Left hindlimb (tissue), 1 donor: ENCODE measurements at regions not wholly inside any gene's neighbourhood (a gene's known extent, or its start where the extent isn't known, plus 50 kb on each side); places are given as distances from the start of the nearest gene placed in this dataset.

ENCODE experiments used
- DNase-seq: peaks from one replicate; pipeline ENCODE4 v3.0.0-alpha.2; 2018

DNA sequence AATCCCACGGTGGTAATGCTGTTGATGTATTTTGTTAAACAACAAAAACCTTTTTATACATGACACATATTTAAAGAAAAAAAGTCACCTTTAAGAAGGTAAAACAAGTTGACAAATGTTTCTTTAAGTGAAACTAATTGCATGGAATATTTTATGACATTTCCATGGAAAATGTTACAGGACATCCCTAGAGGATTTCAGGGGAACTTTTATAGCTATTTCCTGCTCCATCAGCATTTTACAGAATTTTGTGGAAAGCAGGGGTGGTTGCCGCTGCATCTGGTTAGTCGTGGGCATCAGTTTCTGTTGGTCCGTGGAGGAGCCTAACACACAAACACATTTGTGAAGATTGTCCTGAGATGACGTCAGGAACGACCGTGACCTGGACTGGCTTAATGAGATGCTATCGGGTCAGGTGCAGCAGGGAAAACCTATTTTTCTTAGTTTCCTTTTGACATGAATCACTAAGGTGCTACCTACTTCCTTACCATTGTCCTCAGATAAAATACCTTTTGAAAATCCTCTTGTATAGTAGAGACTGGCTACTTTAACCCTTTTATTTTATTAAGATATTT lies 305.1 kb downstream of the MAP2K6 start:
- no peak for DNase-seq

DNA sequence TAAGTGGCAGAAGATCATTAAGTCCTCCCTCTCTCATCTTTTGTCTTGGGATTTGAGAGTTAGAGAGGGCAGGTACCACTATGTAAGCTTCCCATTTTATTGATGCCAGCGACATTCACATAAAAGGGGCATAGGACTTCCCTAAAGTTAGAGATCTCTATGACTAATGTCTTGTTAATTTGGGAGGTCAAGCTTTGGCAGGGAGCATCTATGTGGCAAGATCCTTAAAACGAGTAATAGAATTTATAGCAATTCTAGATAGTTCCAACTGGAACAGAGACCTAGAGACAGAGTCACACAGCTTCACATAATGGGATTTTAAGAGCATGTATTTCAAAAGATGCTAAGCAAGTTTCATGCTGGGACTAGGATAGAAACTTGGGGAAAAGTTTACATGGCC lies 308.0 kb downstream of the MAP2K6 start:
- no peak for DNase-seq

DNA sequence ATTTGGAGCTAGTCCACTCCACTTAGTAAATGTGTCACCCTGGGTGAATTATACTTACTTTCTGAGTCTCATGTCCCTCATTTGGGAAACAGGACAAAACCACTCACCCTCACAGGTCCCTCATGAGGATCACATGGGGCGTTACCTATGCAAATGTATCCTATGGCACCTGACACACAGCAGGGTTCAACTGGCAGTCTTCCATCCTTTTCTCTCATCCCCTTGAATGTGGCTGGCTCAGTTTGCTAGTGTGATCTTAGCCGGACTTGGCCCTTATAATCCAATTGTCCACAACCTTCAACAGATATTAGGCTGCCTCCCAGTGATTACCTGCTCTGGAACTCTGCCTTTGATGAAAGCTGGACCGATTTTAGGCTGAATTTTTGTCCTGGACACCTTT lies 308.8 kb downstream of the MAP2K6 start:
- no peak for DNase-seq

DNA sequence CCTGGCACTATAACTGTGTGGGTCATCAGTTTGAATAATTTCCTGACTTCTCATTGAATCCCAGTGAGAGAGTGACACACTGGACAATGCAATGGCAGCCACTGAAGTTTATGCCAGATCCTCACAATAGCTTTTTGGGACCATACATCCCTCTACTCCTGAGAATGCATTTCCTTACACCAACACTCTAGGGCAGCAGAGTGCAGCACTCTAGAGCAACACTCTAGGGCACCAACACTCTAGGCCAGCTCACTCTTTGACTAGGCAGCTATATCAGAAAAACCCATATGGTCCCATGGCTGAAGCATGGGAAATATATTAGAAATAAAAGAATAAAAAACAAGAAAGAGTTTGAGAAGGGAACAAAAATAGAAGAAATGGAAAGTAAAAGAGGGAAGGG lies 309.2 kb downstream of the MAP2K6 start:
- DNase-seq: no peak

DNA sequence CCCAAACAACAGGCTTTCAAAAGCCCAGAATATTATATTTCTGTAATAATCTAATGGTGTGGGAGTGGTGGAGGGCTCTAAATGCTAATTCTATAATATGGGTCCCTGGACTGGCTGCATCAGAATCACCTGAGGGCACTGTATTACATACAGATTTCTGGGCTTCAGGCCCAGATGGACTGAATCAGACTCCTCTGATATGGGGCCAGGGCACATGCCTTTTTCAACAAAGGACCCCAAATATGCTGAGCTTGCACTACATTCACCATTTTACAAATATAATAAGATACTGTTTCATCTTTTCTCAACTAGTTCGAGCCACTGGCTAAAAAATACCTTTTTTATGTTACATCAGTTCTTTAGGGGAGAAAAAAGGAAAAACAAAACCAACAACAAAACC lies 309.7 kb downstream of the MAP2K6 start:
- no peak for DNase-seq

DNA sequence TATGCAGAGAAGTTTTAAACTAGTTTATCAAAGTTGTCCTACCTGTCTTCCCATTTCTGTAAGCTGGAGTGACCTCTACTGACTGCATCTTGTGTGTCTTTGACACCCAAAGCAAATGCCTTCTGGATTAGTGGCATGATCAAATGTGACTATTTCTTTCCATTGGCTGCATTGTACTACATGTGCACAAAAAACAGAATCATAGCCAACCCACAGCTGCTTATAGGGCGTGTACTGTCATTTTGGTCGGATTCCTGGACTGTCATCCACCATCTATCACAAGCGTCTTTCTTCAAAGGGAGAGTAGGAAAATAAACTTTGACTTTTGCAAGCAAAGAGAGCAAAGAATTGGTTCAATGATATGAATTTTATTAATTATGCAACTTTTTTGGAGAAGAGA lies 310.6 kb downstream of the MAP2K6 start:
- DNase-seq: no peak

DNA sequence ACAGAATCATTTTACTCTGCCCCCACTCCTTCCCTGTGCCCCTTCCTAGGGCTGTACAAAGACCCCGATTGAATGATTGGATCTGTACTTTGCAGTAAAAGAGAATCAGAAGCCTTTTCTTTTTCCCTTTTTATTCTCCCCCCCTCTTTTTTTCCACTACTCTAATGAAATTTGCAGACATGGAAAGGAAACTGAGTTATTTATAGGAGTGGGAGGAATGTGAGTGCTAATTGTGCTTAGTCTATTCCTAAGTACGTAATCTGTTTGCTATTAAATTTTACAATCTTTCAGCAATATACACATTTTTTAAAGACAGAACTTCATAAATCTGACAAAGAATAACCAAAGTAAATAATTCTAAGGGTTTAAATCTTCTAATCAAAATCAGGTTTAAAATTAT lies 314.3 kb downstream of the MAP2K6 start:
- no peak for DNase-seq

DNA sequence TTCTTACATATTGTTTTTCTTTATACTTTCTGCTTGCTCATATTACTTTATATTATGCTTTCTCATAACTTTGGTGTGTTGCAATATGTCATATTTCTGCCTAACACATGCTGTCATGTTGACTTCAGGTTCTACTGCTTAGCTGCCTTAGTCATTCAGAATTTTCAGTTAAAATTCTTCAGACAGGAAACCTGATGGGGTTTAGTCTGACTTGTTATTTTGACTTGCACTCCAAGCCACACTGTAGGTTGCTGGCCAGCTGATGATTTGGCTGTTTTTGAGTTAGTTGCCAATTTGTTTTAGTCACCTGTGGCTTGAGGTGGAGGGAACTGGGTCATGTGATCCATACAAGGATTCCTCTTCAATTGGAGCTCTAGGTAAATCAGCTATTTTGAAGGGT lies 315.4 kb downstream of the MAP2K6 start:
- DNase-seq: no peak

DNA sequence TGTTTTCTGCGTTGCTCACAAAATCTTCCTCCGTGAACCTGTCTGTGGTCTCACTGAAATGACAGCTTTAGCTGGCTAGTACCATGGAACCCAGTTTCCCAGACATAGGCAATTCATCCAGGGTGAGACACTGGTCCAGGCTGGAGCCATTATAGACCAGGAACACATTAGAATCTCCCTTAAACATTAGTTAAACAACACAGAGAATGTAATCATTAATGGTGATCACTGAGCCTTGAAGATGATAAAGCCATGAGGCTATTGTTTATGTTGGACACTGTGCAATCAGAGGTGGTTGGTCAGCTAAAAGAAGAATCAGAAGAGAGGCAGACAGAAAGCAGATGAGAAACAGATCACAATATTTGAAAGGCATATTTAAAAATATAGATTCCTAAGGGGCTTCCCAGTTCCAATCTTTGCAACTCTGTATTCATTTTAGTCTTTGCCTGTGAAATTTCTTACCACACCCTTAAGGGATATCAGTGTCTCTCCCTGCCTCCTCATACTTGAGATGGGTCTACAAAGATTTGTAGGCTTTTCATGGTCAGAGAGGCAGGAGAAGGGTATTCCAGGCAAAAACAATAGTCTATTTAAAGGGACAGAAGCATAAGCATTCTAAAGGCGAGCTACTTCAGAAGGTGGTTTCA lies 317.9 kb downstream of the MAP2K6 start:
- no peak for DNase-seq

DNA sequence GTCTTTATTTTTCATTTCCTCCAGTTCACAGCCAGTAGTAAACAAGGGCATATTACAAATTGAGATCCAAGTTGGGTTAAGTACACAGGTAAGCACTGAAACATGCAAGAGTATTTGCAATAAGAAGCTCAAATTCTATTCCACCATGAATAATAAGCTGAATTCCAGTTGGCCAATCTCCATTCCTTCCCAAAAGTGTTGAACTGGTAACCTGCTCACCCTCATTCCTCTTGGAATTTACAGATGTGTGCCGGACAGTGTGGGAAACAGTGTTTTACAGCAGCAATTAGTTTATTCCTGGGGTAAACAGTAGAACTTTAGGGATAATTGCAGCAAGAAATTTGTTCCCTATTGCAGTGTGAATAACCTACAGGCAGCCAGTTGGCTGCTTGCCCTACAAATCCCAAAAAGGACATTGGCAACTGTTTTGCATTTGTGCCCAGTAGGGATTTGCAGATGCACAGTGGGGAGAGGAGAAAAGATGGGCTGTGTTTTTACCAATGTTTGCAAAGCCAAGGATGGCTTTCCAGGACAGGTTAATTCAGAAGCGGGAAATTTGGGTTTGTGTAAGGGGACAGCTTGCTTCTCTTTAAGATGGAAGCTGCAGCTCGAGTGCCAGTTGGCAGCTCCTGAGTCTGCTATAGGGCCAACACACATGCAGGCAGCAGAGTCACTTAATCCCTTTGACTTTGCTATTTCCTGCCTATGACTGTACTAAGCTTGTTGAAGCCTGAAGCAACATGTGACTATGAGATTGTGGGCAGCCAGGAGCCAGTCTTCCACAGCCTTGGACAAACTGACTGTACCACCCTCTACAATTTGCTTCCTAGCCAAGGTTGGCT lies 318.9 kb downstream of the MAP2K6 start:
- peak; percentile 88 for DNase-seq

DNA sequence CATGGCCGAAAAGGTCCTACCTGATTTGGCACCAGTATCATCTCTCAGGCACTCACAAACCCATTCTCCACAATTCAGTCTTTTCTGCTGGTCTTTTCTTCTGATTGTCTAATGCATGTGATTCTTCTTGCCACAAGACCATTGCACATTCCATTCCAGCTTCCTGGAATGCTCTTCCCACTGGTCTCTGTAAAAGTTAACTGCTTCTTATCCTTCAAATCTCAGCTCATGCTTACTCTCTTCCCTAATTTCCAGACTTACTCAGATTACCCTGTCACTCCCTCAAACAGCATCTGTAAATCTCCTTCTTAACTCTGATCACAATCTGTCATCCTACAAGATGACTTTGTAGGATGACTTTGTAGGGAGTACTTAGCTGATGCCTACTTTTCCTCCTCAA lies 320.2 kb downstream of the MAP2K6 start:
- DNase-seq: no peak

DNA sequence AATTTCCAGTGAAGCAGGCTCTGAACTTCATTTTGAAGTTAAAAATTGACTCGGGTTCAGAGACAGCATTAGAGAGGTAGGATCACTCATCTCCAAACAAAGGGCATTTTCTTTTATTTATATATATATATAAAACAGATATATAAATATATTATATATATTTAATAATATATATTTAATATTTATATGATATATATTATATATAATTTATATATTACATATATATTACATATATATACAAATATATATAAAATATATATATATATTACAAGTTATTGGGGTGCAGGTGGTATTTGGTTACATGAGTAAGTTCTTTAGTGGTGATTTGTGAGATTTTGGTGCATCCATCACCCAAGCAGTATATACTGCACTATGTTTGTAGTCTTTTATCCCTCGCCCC lies 320.8 kb downstream of the MAP2K6 start:
- no peak for DNase-seq

DNA sequence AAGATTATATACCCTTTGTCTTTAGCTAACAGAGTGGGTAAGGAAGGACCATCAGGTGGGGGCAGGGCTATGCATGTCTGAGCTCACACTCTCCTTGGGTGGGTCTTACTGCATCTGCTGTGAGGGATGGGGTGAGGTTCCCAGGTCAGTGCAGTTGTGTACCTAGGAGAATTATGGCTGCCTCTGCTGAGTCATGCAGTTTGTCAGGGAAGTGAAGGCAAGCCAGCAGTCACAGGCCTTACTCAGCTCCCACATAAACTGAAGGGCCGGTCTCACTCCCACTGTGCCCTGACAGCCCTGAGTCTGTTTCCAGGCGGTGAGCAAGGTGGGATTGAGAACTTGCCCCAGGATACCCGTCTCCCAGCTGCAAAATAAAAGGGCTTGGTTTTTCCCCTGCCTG lies 328.6 kb downstream of the MAP2K6 start:
- no peak for DNase-seq

DNA sequence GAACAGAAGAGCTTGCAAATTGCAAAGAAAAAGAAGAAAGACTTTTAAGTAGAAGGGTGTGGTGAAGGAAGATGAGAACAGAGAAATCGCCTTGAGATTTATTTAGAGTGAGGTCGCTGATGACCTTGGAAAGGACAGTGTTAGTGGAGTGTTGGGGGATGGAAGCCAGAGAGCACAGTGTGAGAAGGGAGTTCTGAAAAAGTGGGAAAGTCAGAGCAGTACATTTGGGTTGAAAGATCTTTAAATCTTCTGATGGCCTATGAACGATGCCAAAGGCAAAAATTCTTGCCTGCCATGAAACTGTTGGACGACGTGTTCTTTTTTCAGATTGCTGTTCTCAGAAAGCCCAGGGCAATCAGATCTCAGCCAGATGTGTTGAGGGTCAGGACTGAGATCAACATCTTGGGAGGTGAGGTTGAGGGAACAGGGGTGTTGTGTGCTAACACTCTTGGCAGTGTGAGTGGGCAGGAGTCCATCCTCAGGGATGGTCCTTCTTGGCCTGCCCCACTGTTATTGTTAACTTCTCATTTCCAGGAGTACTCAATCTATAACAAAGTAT lies 330.1 kb downstream of the MAP2K6 start:
- no peak for DNase-seq

DNA sequence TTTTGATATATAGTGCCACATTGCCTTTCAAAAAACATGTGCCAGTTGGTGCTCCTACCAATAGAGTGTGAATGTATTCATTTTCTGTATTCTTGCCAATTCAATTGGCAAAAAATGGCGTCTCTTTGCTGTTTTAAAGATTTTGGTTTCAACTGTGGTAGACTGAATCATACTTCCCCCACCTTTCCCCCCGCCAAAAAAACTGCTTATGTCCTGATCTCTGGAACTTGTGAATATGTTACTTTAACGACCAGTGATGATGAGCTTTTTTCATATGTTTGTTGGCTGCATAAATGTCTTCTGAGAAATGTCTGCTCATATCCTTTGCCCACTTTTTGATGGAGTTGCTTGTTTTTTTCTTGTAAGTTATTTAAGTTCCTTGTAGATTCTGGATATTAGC lies 325.1 kb upstream of the KCNJ16 start:
- no peak for DNase-seq

DNA sequence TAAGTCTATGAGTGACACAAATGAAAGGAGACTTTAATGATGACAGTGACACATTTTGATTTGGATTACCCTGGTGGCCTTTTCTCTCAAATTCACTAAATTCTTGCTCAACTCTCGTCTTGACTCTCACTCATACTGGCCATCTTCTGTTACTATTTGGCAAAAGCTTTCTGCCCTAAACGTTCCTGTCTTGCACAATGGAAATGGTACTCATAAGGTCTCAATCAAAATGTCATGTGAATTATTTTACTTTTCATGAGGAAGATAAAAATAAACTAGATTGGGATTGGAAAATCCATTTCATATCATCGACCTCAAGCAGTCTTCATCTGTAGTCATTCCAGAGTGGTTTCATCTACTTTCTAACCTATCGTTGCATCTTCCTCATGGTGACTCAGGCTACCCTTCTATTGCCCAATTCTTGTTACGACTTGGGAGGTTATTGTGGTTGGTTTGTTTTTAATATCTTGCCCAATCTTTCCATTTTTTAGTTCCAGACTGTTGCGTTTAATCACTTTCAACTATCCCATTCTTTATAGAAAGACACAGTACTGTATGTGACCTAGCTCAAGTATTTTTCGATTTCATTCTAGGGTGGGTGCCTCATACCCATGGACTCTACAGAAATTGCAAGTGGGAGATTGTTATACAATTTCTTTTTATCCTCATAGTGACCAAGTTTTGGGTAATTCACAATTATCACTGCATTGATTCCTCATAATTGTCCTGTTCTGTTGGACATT lies 317.2 kb upstream of the KCNJ16 start:
- DNase-seq: no peak

DNA sequence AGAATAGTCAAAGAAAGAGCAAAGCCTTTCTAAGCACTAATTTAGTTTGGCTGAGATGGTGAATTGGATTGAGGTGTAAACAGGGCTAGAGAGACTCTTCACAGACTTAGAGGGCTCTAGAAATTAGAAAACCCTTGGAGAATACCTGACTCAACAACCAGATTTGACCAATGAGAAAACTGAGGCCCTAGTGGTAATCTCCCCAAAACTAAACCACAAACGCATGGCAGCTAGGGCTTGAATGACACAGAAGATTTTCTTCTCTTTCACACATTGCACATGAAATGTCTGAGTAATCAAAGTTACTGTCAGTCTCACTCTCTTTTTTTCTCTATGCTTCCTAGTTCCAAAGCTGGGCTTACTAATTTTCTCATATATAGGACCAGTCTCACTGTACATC lies 314.5 kb upstream of the KCNJ16 start:
- no peak for DNase-seq

DNA sequence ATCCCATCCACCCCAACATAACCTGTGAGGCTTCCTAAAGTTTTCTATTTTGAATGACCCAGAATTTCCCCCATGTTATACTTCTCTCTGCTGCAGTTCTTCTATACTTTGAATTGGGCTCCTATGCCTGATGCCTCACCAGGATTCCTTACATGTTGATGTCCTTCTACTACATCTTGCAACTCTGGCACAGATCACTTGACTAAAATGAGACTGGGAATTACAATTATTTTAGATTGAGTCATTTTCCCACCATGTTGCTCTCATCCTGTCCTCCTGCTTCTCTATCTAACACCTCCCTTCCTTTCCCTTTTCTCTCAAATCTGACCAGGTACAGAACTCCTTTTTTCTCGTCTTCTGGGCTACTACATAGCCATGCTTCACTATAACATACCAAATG lies 314.0 kb upstream of the KCNJ16 start:
- DNase-seq: no peak

DNA sequence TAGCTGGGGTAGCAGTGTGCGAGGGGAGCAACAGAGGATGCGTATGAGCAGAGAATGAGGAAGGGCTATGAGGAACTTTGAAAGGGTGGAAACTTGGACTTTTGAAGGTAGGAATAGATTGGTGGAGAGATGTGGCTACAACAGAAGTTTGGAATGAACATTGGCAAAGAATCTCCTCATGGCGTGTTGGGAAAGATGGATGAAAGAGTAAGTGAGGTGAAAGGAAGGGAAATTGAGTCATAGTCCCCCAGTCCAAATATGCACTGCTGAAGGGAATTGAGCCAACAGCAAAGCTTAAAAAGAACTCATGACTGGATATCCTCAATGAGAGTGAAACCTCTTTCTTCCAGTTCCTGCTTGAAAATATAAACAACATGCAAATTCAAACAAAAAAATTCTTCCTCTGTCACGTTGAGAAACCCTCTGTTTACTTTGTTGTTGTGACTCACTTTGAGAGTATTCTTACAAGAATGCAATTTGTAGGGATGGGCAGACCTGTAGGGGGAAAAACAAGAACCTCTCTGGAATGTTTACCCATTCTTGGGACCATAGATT lies 313.2 kb upstream of the KCNJ16 start:
- no peak for DNase-seq

DNA sequence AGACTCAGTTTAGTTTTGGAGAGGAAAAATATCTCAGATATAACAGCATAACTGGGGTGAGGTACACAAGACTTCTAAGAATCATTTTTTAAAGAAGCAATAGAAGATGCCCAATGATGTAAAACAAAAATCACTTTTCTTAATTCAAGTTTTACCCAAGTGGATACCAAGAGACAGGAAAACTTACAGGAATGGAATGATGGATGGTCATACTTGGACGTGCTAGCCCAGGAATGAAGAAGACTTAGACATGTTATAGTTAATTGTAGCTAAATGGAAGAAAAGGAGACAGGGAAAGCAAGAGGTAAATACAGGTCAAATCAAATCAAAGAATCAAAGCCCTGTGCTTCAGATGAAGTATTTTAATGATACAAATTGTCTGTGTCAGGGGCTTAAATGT lies 312.7 kb upstream of the KCNJ16 start:
- no peak for DNase-seq

DNA sequence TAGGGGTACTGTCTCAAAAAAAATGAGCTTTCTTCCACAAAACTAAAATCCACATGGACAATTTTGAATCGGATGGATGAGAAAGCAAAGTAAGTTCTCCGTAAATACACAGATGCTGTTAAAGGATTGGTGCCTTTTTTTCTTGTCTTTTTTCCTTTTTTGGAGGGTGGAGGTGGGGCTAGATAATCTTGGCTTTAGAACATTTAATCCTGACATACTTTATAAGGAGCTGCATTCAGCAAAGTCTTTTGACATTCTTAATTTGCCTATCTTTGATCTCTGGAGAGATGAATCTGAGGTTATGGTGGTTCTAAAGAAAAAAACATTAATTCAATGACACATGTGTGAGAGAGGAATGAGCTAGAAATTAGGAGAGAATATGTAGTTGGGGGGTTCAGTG lies 312.3 kb upstream of the KCNJ16 start:
- DNase-seq: no peak

DNA sequence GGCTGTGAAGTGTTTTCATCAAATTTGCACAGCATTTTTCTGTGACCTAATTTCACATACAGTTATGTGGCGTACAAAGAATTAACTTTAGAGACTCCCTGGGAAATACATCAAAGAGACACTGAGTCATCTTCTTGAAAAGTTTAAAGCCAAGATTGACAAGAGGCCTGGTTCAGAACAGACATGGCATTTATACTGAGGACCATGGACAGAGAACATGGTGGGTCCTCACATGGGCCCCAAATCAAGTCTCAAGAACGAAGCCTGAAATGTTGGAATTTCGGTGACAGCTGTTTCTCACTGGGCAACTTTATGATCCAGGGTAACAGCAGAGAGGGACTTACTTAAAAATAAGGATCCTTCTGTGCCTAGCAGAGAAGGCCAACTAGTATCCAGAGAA lies 311.5 kb upstream of the KCNJ16 start:
- no peak for DNase-seq

DNA sequence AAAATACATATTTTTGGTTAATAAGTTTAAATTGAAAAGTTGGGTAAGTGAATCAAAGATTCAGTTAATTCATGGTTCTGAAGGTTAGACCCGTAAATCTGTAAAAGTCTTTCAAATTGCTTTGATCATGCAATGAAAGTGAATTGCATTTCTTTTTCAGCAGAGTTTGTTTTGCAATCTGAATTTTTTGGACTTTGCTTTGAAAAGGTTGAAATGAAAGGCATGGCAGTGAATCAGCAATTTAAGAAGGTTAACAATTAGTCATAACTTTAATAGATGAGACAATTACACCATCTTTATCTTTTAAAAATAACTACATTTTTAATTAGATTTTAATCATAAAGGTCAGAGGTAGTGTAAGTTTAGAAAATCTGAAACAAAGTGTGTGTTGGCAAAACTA lies 310.9 kb upstream of the KCNJ16 start:
- no peak for DNase-seq
